HG02571 (cell line): ENCODE measurements at regions not wholly inside any gene's neighbourhood (a gene's known extent, or its start where the extent isn't known, plus 50 kb on each side); places are given as distances from the start of the nearest gene placed in this dataset.

ENCODE experiments used
- ATAC-seq: cut with Tn5 transposase; IDR thresholded peaks from one replicate; pipeline ENCODE4 v1.9.1; 2021; ENCODE audit warnings: mild to moderate bottlenecking, moderate library complexity; ENCODE audit not compliant: unreplicated experiment

- ATAC-seq, result no peak
These were observed 170.2 kb upstream of the NUDT6 start for GRCh38 chr4:123092586-123092985.

GRCh38 chr4:123093236-123093635 is 170.8 kb upstream of the NUDT6 start:
- ATAC-seq, result no peak

GRCh38 chr4:123096038-123096437 is 173.6 kb upstream of the NUDT6 start:
- ATAC-seq, result no peak

- peak; percentile 65 for ATAC-seq
These were observed 180.6 kb upstream of the NUDT6 start for GRCh38 chr4:123102897-123103471.

- ATAC-seq, result no peak
These were observed 182.1 kb upstream of the NUDT6 start for GRCh38 chr4:123104310-123105025.

- ATAC-seq, result no peak
These were observed 182.6 kb upstream of the NUDT6 start for GRCh38 chr4:123105026-123105420.

GRCh38 chr4:123106747-123107146 is 184.3 kb upstream of the NUDT6 start:
- no peak for ATAC-seq

GRCh38 chr4:123107444-123108252 is 185.3 kb upstream of the NUDT6 start:
- ATAC-seq, result no peak

- ATAC-seq, result no peak
These were observed 186.7 kb upstream of the NUDT6 start for GRCh38 chr4:123109139-123109538.

- no peak for ATAC-seq
These were observed 187.8 kb upstream of the NUDT6 start for GRCh38 chr4:123110147-123110546.

GRCh38 chr4:123110685-123111084 is 188.3 kb upstream of the NUDT6 start:
- no peak for ATAC-seq

- ATAC-seq, result no peak
These were observed 190.8 kb upstream of the NUDT6 start for GRCh38 chr4:123113155-123113554.

- no peak for ATAC-seq
These were observed 191.9 kb upstream of the NUDT6 start for GRCh38 chr4:123114084-123114914.

- no peak for ATAC-seq
These were observed 192.7 kb upstream of the NUDT6 start for GRCh38 chr4:123114915-123115756.

GRCh38 chr4:123116412-123116811 is 194.0 kb upstream of the NUDT6 start:
- no peak for ATAC-seq

- no peak for ATAC-seq
These were observed 198.1 kb upstream of the NUDT6 start for GRCh38 chr4:123120473-123120872.

GRCh38 chr4:123121241-123121907 is 199.0 kb upstream of the NUDT6 start:
- no peak for ATAC-seq

GRCh38 chr4:123125477-123125876 is 203.1 kb upstream of the NUDT6 start:
- no peak for ATAC-seq

GRCh38 chr4:123127218-123127617 is 204.8 kb upstream of the NUDT6 start:
- no peak for ATAC-seq

- no peak for ATAC-seq
These were observed 205.5 kb upstream of the NUDT6 start for GRCh38 chr4:123127875-123128274.
